DND-41 (cell line): ENCODE measurements at regions not wholly inside any gene's neighbourhood (a gene's known extent, or its start where the extent isn't known, plus 50 kb on each side); places are given as distances from the start of the nearest gene placed in this dataset.
A peak's percentile ranks its signal among the peaks of the same experiment; 100 is the strongest.

ENCODE experiments used
- ATAC-seq: fragments of 200-7000 bp; cut with Tn5 transposase; 3 replicates; pipeline ENCODE4 v1.9.1; 2021; ENCODE audit warnings: low read depth; ENCODE audit not compliant: insufficient read depth
- DNase-seq: peaks from one replicate; pipeline ENCODE4 v3.0.0-alpha.2; 2020
- H2AFZ ChIP-seq: 2 replicates; pipeline ENCODE4 v1.6.0; 2012; ENCODE audit warnings: low read depth, low read length
- H3K27ac ChIP-seq: 2 replicates; pipeline ENCODE4 v1.5.1; 2012; ENCODE audit warnings: low read length, inconsistent platforms
- H3K27me3 ChIP-seq: fragments of 200-600 bp; sonication (generic); 2 replicates; pipeline ENCODE4 v1.6.0; 2012; ENCODE audit warnings: low read length, mild to moderate bottlenecking, inconsistent platforms; ENCODE audit not compliant: insufficient read depth, poor library complexity
- H3K36me3 ChIP-seq: 2 replicates; pipeline ENCODE4 v1.5.1; 2012; ENCODE audit warnings: low read length, inconsistent platforms; ENCODE audit not compliant: insufficient read depth
- H3K4me1 ChIP-seq: 2 replicates; pipeline ENCODE4 v1.5.1; 2012; ENCODE audit warnings: mild to moderate bottlenecking, low read length; ENCODE audit not compliant: insufficient read depth
- H3K4me2 ChIP-seq: 2 replicates; pipeline ENCODE4 v1.6.0; 2012; ENCODE audit warnings: mild to moderate bottlenecking, moderate library complexity, low read length, inconsistent platforms; ENCODE audit not compliant: insufficient read depth
- H3K4me3 ChIP-seq, 2 experiments: fragments of 200-600 bp in 1 of 2; shearing (Covaris generic) in 1 of 2; 2 replicates each; pipeline ENCODE4 v1.5.1; 2012 to 2016; ENCODE audit warnings: inconsistent platforms in 2 of 2, low read length in 2 of 2, mild to moderate bottlenecking in 2 of 2, low read depth in 1 of 2, moderate library complexity in 1 of 2
- H3K79me2 ChIP-seq: 2 replicates; pipeline ENCODE4 v1.6.0; 2012; ENCODE audit warnings: low read length, inconsistent platforms; ENCODE audit not compliant: insufficient read depth
- H3K9ac ChIP-seq: 2 replicates; pipeline ENCODE4 v1.6.0; 2012; ENCODE audit warnings: low read depth, mild to moderate bottlenecking, inconsistent platforms, low read length, moderate library complexity
- H3K9me3 ChIP-seq: 2 replicates; pipeline ENCODE4 v1.5.1; 2012; ENCODE audit warnings: low read length, moderate library complexity, mild to moderate bottlenecking, inconsistent platforms; ENCODE audit not compliant: insufficient read depth, severe bottlenecking
- H4K20me1 ChIP-seq: 2 replicates; pipeline ENCODE4 v1.6.0; 2012; ENCODE audit warnings: low read length; ENCODE audit not compliant: insufficient read depth
- CTCF ChIP-seq: IDR thresholded peaks from 2 replicates; pipeline ENCODE4 v1.5.1; 2012; ENCODE audit warnings: borderline replicate concordance, low read length, moderate library complexity, mild to moderate bottlenecking; ENCODE audit not compliant: poor library complexity, severe bottlenecking; ENCODE audit errors: extremely low read depth
- EZH2 ChIP-seq: IDR thresholded peaks from 3 replicates; pipeline ENCODE4 v1.6.1; 2012; ENCODE audit warnings: borderline replicate concordance, low read depth, mild to moderate bottlenecking, moderate library complexity, low read length, inconsistent platforms; ENCODE audit not compliant: severe bottlenecking

GRCh38 chr20:24153101-24154040, 164.8 kb upstream of the GGTLC1 start:
- Histone ChIP-seq H3K4me3 (no peak overlapping the region), H3K27ac (no peak overlapping the region), H3K4me1 (peaks cover 12% of the 10 kb centered on the region), H3K27me3 (no peaks in the 10 kb centered on the region), H3K9me3 (peaks cover 21% of the 10 kb centered on the region), H4K20me1 (no peaks in the 10 kb centered on the region), H2AFZ (0 out of 2 replicates have a peak overlapping the region, but pooled peaks have one; percentile 10), H3K79me2 (no peaks in the 10 kb centered on the region), H3K9ac (no peak overlapping the region), H3K36me3 (no peaks in the 10 kb centered on the region), H3K4me2 (no peak overlapping the region)
- TF ChIP-seq EZH2: no peak
- no peak for TF ChIP-seq CTCF
- ATAC-seq: no peak
- DNase-seq: no peak

GRCh38 chr20:24151621-24152294, 163.2 kb upstream of the GGTLC1 start:
- H3K36me3 ChIP-seq: no peaks in the 10 kb centered on the region
- H3K27me3 ChIP-seq: no peaks in the 10 kb centered on the region
- H3K4me1 ChIP-seq: peaks cover 24% of the 10 kb centered on the region
- no peak for DNase-seq
- H3K9ac ChIP-seq: no peak overlapping the region
- TF ChIP-seq CTCF: no peak
- TF ChIP-seq EZH2: no peak
- no peak overlapping the region for H3K4me3 ChIP-seq
- ATAC-seq: no peak
- H3K27ac ChIP-seq: peak overlapping the region; percentile 11; the same call in 1 of the 2 replicates
- no peak overlapping the region for H3K4me2 ChIP-seq
- H3K9me3 ChIP-seq: peaks cover 32% of the 10 kb centered on the region
- no peaks in the 10 kb centered on the region for H4K20me1 ChIP-seq
- H2AFZ ChIP-seq: no peak overlapping the region
- H3K79me2 ChIP-seq: no peaks in the 10 kb centered on the region

GRCh38 chr20:24150406-24150805, 161.8 kb upstream of the GGTLC1 start:
- Histone ChIP-seq H3K4me3 (no peak overlapping the region), H2AFZ (no peak overlapping the region), H3K9me3 (peaks cover 32% of the 10 kb centered on the region), H3K79me2 (no peaks in the 10 kb centered on the region), H3K36me3 (no peaks in the 10 kb centered on the region), H3K4me2 (no peak overlapping the region), H3K27ac (peak overlapping the region; percentile 87), H4K20me1 (no peaks in the 10 kb centered on the region), H3K4me1 (peaks cover 24% of the 10 kb centered on the region), H3K9ac (no peak overlapping the region), H3K27me3 (no peaks in the 10 kb centered on the region)
- ATAC-seq (no peak), DNase-seq (no peak)
- TF ChIP-seq CTCF (no peak), EZH2 (no peak)
